Loucy (cell line): ENCODE measurements at regions not wholly inside any gene's neighbourhood (a gene's known extent, or its start where the extent isn't known, plus 50 kb on each side); places are given as distances from the start of the nearest gene placed in this dataset.

Experiments
- CTCF ChIP-seq: fragments of 200-600 bp; sonication (generic); conservative IDR thresholded peaks from 2 replicates; pipeline ENCODE4 v1.5.1; 2014; ENCODE audit warnings: mild to moderate bottlenecking, antibody characterized with exemption, low read length
- EZH2phosphoT487 ChIP-seq: fragments of 200-600 bp; IDR thresholded peaks from 2 replicates; pipeline ENCODE4 v1.6.1; 2018; ENCODE audit warnings: antibody characterized with exemption, mild to moderate bottlenecking, moderate library complexity, borderline replicate concordance

- TF ChIP-seq CTCF (no peak), EZH2phosphoT487 (no peak)
These were observed 327.4 kb downstream of the SHQ1 start for GRCh38 chr3:72520690-72521308.
